Lower lobe of right lung (tissue), 2 donors: ENCODE measurements at regions not wholly inside any gene's neighbourhood (a gene's known extent, or its start where the extent isn't known, plus 50 kb on each side); places are given as distances from the start of the nearest gene placed in this dataset.

Source experiments
- ATAC-seq, 2 donors: fragments of 200-7000 bp; cut with Tn5 transposase; one replicate each; pipeline ENCODE4 v1.9.1; 2020 to 2022; ENCODE audit warnings: mild to moderate bottlenecking in 2 of 2, moderate library complexity in 2 of 2
- DNase-seq: peaks from one replicate; pipeline ENCODE4 v3.0.0-alpha.2; 2020
- H3K27ac ChIP-seq: fragments of 200-600 bp; one replicate; pipeline ENCODE4 v1.8.0; 2022
- H3K27me3 ChIP-seq: fragments of 200-600 bp; one replicate; pipeline ENCODE4 v1.8.0; 2022; ENCODE audit warnings: low read depth
- H3K36me3 ChIP-seq: fragments of 200-600 bp; one replicate; pipeline ENCODE4 v1.8.0; 2022; ENCODE audit warnings: mild to moderate bottlenecking
- H3K4me1 ChIP-seq: fragments of 200-600 bp; one replicate; pipeline ENCODE4 v1.8.0; 2022
- H3K4me3 ChIP-seq: fragments of 200-600 bp; one replicate; pipeline ENCODE4 v1.8.0; 2022; ENCODE audit warnings: mild to moderate bottlenecking
- H3K9me3 ChIP-seq: fragments of 200-600 bp; one replicate; pipeline ENCODE4 v1.8.0; 2022
- intact Hi-C: fragments of 100-400 bp; cut with DNase I; formaldehyde crosslinking; loops from one replicate; pipeline ENCODE4 v1.11.0; 2022
- TF ChIP-seq, protein P1 (sequence below): fragments of 200-600 bp; IDR thresholded peaks from one replicate; pipeline ENCODE4 v1.8.0; 2022; ENCODE audit warnings: antibody characterized with exemption, mild to moderate bottlenecking
- donor health status: DM: no; HTN: yes; CAD: no; lungs with severe emphysema.

DNA sequence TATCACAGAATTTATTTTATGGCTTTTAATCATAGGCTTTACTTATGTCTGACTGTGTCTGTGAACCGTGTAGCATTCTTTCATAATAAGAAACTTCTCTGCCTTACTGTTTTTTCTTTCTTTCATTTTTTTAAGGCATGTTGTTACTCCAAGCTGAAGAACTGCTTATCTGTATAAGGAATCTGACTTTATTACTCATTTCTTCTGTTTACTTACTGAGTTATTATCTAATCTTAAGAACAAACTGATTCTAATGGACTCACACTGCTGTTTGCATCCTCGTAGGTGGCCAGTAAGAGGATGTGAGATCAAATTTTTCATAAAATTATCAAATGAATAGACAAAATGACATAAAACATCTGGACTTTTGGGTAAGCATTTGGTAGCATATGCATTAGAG, 54.7 kb upstream of the DNAJC1 start:
- intact Hi-C loops, result no loop called here
- TF ChIP-seq, protein P1, sequence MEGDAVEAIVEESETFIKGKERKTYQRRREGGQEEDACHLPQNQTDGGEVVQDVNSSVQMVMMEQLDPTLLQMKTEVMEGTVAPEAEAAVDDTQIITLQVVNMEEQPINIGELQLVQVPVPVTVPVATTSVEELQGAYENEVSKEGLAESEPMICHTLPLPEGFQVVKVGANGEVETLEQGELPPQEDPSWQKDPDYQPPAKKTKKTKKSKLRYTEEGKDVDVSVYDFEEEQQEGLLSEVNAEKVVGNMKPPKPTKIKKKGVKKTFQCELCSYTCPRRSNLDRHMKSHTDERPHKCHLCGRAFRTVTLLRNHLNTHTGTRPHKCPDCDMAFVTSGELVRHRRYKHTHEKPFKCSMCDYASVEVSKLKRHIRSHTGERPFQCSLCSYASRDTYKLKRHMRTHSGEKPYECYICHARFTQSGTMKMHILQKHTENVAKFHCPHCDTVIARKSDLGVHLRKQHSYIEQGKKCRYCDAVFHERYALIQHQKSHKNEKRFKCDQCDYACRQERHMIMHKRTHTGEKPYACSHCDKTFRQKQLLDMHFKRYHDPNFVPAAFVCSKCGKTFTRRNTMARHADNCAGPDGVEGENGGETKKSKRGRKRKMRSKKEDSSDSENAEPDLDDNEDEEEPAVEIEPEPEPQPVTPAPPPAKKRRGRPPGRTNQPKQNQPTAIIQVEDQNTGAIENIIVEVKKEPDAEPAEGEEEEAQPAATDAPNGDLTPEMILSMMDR, result no peak
- no peaks in the 10 kb centered on the region for H3K9me3 ChIP-seq
- no peaks in the 10 kb centered on the region for H3K27me3 ChIP-seq
- no peaks in the 10 kb centered on the region for H3K36me3 ChIP-seq
- no peak overlapping the region for H3K27ac ChIP-seq
- H3K4me1 ChIP-seq, result no peaks in the 10 kb centered on the region
- DNase-seq (no peak), ATAC-seq (no peak)
- H3K4me3 ChIP-seq, result no peak overlapping the region

DNA sequence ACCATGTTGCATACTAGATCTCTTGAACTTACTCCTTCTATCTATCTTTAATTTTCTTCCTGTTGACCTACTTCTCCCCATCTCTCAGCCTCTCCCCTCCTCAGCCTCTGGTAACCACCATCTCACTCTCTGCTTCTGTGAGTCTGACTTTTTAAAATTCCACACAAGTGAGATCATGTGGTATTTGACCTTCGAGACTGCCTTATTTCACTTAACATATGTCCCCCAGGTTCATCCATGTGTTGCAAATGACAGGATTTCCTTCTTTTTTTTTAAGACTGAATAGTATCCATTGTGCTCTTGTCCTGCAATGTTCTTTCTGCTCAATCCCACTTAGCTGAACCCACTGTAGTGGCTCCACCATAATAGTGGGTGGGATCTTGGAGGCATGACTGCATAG, 51.4 kb upstream of the DNAJC1 start:
- Histone ChIP-seq H3K36me3 (no peaks in the 10 kb centered on the region), H3K27me3 (no peaks in the 10 kb centered on the region), H3K27ac (no peak overlapping the region), H3K9me3 (no peaks in the 10 kb centered on the region), H3K4me1 (no peaks in the 10 kb centered on the region), H3K4me3 (no peak overlapping the region)
- TF ChIP-seq, protein P1, result no peak
- intact Hi-C loops, result no loop called here
- DNase-seq (no peak), ATAC-seq (no peak)
